G401 (cell line): ENCODE measurements at regions not wholly inside any gene's neighbourhood (a gene's known extent, or its start where the extent isn't known, plus 50 kb on each side); places are given as distances from the start of the nearest gene placed in this dataset.
A peak's percentile ranks its signal among the peaks of the same experiment; 100 is the strongest.

ENCODE experiments used
- DNase-seq: peaks from one replicate; pipeline ENCODE4 v3.0.0-alpha.2; 2015; ENCODE audit warnings: low spot score
- in situ Hi-C: cut with HindIII; loops from 2 replicates; pipeline ENCODE4 v1.10.0; 2016; ENCODE audit warnings: low sequenced_read_pairs, mixed read lengths

- DNase-seq: no peak
- in situ Hi-C loops: no loop called here
These were observed 127.3 kb downstream of the MAD2L1 start for GRCh38 chr4:119939071-119939995.

- DNase-seq: no peak
- in situ Hi-C loops: no loop called here
These were observed 128.9 kb downstream of the MAD2L1 start for GRCh38 chr4:119937746-119938145.

- in situ Hi-C loops: no loop called here
- DNase-seq: no peak
These were observed 133.0 kb downstream of the MAD2L1 start for GRCh38 chr4:119933606-119934005.

GRCh38 chr4:119932277-119932676 lies 134.4 kb downstream of the MAD2L1 start:
- no peak for DNase-seq
- in situ Hi-C loops: no loop called here

- no peak for DNase-seq
- in situ Hi-C loops: no loop called here
These were observed 136.1 kb downstream of the MAD2L1 start for GRCh38 chr4:119930546-119930945.

GRCh38 chr4:119921830-119922229 lies 144.8 kb downstream of the MAD2L1 start:
- DNase-seq: no peak
- in situ Hi-C loops: no loop called here

- in situ Hi-C loops: no loop called here
- no peak for DNase-seq
These were observed 160.4 kb downstream of the MAD2L1 start for GRCh38 chr4:119906277-119906676.

GRCh38 chr4:119898211-119898610 lies 168.4 kb downstream of the MAD2L1 start:
- no peak for DNase-seq
- in situ Hi-C loops: no loop called here

- in situ Hi-C loops: no loop called here
- peak; percentile 8 for DNase-seq
These were observed 169.4 kb downstream of the MAD2L1 start for GRCh38 chr4:119897260-119897659.

GRCh38 chr4:119894650-119895208 lies 171.9 kb downstream of the MAD2L1 start:
- no peak for DNase-seq
- in situ Hi-C loops: no loop called here

GRCh38 chr4:119873794-119874325 lies 192.8 kb downstream of the MAD2L1 start:
- DNase-seq: no peak
- in situ Hi-C loops: no loop called here

GRCh38 chr4:119873132-119873531 lies 193.5 kb downstream of the MAD2L1 start:
- no peak for DNase-seq
- in situ Hi-C loops: no loop called here

- in situ Hi-C loops: no loop called here
- DNase-seq: no peak
These were observed 194.2 kb downstream of the MAD2L1 start for GRCh38 chr4:119872371-119873016.

GRCh38 chr4:119870856-119871255 lies 195.8 kb downstream of the MAD2L1 start:
- no peak for DNase-seq
- in situ Hi-C loops: no loop called here

GRCh38 chr4:119865789-119866188 lies 200.9 kb downstream of the MAD2L1 start:
- no peak for DNase-seq
- in situ Hi-C loops: no loop called here

- DNase-seq: no peak
- in situ Hi-C loops: no loop called here
These were observed 201.3 kb downstream of the MAD2L1 start for GRCh38 chr4:119865389-119865788.

- DNase-seq: peak; percentile 77
- in situ Hi-C loops: no loop called here
These were observed 204.9 kb downstream of the MAD2L1 start for GRCh38 chr4:119861731-119862130.

- no peak for DNase-seq
- in situ Hi-C loops: no loop called here
These were observed 208.5 kb downstream of the MAD2L1 start for GRCh38 chr4:119858176-119858575.

GRCh38 chr4:119854364-119854763 lies 212.3 kb downstream of the MAD2L1 start:
- in situ Hi-C loops: no loop called here
- no peak for DNase-seq

- no peak for DNase-seq
- in situ Hi-C loops: no loop called here
These were observed 215.0 kb downstream of the MAD2L1 start for GRCh38 chr4:119851649-119852048.
